ENCODE measurements at regions not wholly inside any gene's neighbourhood (a gene's known extent, or its start where the extent isn't known, plus 50 kb on each side); places are given as distances from the start of the nearest gene placed in this dataset.

- no peak for DNase-seq
These were observed 269.4 kb upstream of the TANK start for GRCh38 chr2:160890667-160891352.

DNA sequence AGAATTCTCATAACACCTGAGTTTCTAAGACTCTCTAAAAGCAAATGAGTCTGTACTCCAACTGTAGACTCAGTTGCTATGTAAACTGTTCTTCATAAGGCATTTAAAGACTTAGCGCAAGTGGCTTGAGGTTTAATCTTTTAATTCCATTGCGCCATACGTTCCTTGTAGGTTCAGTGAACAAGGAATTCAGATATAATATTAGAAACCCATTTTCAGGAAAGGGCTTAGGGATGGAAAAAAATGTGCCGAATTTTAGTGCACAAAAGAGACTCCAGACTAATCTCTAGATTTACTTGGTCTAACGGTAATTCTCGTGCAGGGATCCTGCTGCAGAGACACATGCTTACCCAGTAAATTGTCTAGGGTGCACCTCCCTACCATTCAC lies 268.9 kb upstream of the TANK start:
- DNase-seq = no peak

DNA sequence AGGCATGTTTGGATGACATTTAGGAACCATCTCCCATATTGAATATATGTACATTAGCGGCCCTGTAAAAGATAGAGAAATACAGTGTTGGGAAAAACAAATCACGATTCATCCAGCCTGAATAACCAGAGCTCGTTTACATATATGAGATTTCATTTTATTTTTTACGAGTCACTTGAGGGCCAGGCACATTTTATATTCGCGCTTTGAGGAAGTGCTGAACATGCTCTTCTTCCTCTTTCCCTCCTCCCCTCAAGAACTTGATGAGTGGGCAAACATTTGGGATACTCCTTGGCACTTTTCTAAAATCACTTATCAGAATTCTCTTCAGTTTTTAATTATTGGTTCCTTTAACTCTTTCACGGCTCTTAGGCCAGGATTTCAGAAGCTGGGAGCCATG lies 268.0 kb upstream of the TANK start:
- no peak for DNase-seq

DNA sequence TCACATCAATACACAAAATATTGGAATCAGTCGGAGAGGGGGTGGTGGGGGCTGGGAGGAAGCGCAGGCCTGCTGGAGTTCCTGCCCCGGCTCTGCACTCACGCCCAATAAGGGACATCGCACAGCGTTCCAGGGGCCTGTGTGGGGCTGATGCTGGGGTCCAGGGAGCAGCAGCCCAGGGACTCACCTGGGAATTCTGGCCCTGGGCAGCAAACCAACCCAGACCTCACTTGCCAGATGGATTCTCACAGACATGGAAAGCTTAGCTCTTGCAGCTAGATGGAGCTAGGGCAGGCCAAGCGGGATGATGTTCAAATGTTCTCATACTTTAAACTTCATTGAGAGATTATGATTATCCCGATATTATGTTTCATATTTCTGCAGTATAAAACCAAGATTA lies 266.6 kb upstream of the TANK start:
- DNase-seq = no peak

- no peak for DNase-seq
These were observed 261.5 kb upstream of the TANK start for GRCh38 chr2:160898581-160899307.

- DNase-seq = no peak
These were observed 258.6 kb upstream of the TANK start for GRCh38 chr2:160901613-160902012.

GRCh38 chr2:160905862-160906261 lies 254.4 kb upstream of the TANK start:
- no peak for DNase-seq

DNA sequence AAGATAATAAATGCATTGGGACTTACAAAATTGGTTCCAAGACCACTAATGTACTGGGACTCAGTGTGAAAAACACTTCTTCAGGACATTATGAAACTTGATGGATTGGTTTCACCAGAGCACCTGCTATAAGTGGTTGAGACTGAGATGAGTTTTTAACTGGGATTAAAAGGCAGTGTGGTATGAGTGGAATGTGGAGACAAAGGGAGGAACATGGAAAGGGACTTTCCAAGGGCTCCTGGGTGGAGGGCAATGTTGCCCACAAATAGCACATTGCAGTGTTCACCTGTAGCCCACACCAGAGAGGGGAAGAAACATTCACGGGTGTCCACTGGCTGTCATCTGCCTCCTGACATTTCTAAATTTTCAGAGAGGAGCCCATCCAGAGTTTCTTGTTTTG lies 253.3 kb upstream of the TANK start:
- no peak for DNase-seq

DNA sequence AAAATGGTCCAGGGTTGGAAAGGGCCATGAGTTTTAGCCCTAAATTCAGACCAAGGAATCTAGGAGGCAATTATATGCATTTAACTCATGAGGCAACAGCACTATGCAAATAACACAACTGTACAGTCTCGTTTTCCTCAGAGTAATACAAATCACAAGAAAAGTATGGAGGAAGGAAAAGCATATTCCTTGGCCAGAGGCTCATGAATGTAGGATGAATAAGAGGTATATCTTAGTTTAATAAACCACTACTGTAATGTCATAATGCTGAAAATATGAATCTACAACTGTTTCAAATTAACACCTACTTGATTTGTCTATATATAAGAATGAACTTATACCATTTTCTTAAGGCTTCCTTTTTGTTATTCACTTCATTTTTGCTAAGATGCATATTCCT lies 252.5 kb upstream of the TANK start:
- DNase-seq = no peak

DNA sequence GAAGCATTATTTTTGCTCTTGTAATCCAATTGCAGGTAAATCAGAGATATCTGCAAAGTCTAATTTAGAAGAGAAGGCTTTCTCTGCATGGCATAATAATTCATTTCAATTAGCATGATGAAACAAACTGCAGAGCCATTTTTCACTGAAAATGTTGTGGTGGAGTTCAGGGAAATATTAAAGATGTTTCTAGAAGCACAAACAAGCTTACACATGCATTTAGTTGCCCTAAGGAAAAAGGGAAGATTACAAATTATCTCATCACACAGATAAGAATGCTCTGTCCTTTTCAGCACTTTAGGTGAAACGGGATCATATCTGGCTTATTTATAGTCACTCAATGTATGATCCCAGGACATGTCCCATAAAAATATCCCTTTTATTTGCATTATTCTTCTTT lies 252.1 kb upstream of the TANK start:
- no peak for DNase-seq

DNA sequence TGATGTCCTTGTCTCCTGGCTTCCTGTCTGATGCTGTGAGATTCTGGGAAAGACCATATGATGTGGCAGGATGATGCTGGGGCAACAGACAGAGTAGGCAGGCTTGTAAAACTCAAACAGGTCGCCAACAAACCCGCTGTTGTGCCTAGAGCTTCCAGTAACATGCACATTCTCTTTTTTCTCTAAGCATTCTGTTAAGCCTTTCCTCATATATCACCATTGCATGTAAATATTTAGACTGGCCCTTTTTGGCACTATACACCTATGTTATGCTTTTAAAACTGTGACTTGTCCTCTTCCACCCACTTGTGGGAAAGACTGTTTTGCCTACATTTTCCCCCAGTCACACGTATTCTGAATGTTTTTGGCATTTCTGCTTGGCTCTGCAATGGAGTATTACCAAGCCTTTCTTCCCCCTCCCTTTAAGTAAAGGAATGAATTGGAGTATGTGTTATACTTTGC lies 250.4 kb upstream of the TANK start:
- no peak for DNase-seq

DNA sequence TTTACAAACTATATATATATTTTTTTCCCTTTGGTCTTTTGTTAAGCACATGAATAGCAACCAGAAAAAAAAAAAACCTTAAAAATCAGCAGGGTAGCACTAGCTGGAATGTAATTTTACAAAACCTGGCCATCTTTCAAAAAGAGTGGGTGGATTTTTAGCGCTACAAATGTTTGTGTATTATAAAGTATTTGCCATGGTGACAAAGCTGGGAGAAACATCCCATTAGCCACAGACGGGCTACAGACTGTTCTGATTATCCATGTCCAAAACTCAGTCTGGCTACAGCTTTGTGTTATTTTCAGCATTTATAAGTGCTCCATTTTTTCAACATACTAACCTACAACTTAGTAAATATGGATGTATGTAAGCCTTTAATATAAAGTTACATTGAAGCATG lies 249.5 kb upstream of the TANK start:
- DNase-seq = no peak

DNA sequence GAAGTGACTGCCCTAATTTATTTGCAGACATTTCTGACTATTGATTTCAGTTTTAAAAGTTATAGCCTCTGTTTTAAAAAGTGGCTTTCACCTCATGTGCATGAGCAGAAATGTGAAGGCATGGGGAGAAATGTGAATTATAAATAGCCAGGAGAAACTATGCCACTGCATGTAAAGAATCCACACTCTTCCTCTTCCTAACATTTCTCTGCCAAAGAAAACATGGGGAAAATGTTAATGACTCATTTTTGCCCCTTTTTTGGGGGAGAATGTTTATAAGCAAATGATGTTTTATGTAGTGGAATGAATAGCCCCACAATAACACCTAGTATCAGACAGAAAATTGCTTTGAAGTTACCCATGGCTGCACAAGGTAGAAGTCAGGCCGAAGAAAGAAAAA lies 249.0 kb upstream of the TANK start:
- DNase-seq = no peak

- DNase-seq = no peak
These were observed 248.0 kb upstream of the TANK start for GRCh38 chr2:160912276-160912675.

DNA sequence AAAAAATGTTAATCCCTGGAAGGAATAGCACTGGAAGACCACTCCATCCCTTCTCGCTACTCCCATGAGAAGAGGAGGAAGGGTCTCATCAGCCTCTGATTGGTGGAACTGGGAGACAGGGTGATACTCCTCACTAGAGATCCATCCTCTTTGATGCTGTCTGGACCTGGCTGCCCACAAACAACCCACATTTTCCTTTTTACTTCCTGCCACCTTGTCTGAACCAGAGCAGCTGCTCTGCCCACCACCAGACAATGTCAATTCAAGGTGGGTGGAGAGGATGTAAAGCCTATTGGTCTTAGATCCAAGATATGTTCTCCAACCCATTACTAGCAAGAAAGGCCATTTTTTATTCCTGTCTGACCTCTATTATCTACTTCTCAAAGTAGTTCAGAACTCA lies 246.9 kb upstream of the TANK start:
- no peak for DNase-seq

DNA sequence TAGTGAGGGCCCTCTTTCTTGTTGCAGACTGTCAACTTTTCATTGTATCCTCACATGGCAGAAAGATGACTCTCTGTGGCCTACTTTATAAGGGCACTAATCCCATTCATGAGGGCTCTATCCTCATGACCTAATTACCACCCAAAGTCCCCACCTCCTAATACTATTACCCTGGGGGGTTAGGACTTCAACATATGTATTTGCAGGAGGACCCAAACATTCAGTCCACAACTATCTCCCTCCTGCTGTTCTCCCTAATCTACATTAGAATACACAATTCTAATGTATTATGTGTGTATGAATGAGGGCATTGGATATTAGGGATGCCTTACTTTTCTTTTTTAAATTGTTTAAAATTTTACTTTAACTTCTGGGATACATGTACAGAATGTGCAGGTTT lies 246.0 kb upstream of the TANK start:
- no peak for DNase-seq

DNA sequence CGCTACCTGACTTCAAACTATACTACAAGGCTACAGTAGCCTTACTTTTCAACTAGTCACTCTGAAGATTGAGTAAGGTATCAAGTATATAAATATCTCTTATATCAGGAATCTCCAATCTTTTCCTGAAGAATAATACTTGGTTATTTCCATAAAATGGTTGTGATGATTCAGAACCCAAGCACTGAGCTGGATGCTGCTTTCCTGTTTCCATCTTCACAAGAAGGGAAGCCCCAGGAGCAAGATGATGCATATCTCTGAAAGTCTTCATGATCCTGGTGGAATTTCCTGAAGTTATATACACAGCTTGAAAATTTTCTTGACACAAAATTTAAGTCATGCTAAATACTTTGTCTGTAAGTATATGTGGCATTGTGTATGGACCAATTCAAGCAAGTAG lies 243.9 kb upstream of the TANK start:
- no peak for DNase-seq

DNA sequence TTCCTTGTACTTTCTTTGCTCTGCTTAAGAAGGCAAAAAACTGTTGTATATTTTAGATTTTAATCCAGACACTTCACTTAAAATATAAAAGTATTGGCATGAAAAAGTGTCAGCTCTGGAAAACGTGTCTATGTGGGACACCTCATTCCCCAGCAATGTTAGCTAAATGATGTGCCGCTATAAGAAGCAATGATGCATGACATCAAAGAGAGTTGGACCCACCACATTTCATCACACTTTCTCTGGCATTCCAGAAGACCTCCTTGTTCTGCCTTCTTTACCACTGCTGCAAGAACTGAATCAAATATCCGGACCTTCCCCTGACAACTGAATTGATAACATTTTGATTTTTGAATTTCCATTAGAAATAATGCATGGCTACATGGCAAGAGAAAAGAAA lies 242.4 kb upstream of the TANK start:
- no peak for DNase-seq

DNA sequence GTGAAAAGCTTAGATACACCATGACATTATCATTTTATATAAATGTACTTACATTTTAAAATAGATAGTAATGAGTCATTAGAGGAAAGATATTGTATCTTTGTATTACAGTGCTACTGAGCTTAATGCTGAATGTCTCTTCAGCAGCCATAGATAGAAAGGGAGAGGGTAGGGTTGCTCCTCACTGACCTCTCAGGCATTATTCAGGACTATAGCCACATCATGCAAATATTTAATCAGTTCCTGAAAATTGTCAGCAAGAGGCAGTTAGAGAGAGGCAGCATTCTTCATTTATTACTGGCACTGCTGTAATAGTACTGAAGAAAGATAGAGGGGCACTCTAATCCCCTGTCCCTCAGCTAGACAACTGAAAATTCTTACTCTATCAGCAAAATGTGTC lies 242.0 kb upstream of the TANK start:
- no peak for DNase-seq

GRCh38 chr2:160918906-160919503 lies 241.2 kb upstream of the TANK start:
- DNase-seq = peak; percentile 9

DNA sequence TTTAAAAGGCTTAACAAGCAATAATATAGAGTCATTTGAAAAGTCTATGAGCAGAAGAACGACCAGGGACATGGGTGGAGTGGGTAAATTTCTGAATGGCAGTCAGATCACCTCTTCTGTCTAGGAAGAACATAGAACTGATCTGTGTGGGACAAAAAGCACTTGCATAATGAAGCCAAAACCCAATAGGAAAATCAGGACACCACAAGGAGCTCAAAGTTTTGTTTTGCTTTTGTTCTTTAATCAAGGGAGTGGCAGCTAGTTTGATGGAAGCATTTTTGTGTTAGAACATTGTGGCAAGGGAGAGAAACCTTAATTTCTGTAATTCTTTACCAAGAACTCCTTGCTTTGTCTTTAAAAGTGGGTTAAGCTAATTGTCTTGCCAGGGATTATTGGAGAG lies 240.2 kb upstream of the TANK start:
- no peak for DNase-seq

DNA sequence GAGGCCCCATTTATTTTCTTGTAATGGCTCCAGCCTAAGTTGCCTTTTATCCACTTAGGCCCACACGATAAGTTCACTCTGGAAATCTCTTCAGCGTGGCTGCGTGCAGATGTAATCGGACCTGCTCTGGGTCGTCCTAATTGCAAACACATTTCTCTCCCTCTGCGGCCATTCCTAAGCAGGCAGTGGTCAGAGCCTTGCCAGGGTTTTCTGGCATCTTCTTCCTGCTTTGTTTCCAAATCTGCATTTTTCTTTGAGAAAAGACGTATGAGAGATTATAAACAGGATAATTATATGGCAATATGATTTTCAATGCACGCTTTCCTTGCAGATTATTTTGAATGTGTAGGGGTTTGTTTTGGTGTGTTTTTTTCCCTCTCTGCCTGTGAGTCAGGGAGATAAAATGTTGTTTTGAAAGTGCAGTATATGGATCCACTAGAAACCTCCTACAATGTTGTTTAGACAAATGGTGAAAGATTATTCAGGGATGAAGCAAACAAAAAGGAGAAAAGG lies 239.4 kb upstream of the TANK start:
- DNase-seq = no peak

DNA sequence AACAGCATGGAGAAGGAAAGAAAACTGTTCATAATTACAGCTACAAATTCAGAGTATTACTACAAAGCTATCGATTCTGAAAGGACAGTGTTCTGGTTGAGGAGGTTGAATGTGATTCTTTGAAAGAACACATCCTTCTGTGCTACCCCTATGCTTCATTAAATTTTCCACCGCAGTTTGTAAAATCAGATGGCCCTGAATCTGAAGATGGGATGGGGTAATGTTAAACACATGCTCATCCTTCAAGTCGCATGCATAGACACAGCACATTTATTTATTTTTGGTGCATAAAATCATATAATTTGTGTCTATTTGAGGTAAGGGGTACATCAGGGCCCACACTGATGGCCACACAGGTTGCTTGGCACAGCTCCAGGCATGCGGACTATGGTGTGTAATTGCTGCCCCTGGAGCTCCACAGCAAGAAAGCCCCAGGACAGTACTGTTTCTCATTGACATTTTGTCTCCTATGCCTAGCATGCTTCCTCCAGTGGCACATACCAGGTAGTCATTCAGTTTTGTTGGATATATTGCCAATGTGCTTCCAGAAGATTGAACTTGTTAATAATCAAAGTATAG lies 238.8 kb upstream of the TANK start:
- DNase-seq = no peak

DNA sequence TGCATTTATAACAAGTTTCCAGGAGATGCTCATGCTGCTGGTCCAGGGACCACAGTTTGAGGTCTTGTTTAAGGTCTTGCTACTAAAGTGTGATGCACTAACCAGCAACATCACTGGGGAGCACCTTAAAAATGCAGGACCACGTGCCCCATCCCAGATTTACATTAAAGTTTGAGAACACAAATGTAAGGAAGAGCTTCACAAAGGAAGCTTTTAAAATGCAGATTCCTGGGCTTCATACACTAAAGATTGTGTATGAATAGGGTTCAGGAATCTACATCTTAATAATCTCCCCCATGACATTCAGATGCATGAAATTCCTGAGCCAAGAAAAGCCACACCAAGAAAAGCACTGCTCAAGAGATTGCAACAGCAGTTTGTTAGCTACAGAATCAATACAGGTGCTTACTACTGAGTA lies 235.3 kb upstream of the TANK start:
- no peak for DNase-seq
